ENCODE measurements at regions not wholly inside any gene's neighbourhood (a gene's known extent, or its start where the extent isn't known, plus 50 kb on each side); places are given as distances from the start of the nearest gene placed in this dataset.

- no peaks in the 10 kb centered on the region for H3K36me3 ChIP-seq
- peak overlapping the region in 1 of 4 donors; percentile 22 for H3K27ac ChIP-seq
- H3K4me3 ChIP-seq: no peak overlapping the region
- H3K4me1 ChIP-seq: peaks cover 10 to 48% (median 11%) of the 10 kb centered on the region in 3 donors
- intact Hi-C loops (cut with DNase I): no loop called here
- no peak for DNase-seq
- TF ChIP-seq CTCF (IDR thresholded peaks at IDR 0.05) (no peak), POLR2A (IDR thresholded peaks at IDR 0.05) (no peak)
- H3K27me3 ChIP-seq: no peaks in the 10 kb centered on the region
- no peaks in the 10 kb centered on the region for H3K9me3 ChIP-seq
These were observed 56.2 kb upstream of the XPA start for GRCh38 chr9:97753364-97753763.

- intact Hi-C loops (cut with DNase I): no loop called here
- H3K36me3 ChIP-seq: no peaks in the 10 kb centered on the region
- TF ChIP-seq CTCF (IDR thresholded peaks at IDR 0.05) (no peak), POLR2A (IDR thresholded peaks at IDR 0.05) (no peak)
- H3K27ac ChIP-seq: peak overlapping the region in 1 of 4 donors; percentile 22
- H3K9me3 ChIP-seq: no peaks in the 10 kb centered on the region
- no peak for DNase-seq
- H3K27me3 ChIP-seq: no peaks in the 10 kb centered on the region
- no peak overlapping the region for H3K4me3 ChIP-seq
- 76 to 77% methylated on average over 2 of the region's 2 CpGs for WGBS, 2 donors
- peaks cover 10 to 45% (median 11%) of the 10 kb centered on the region in 3 donors for H3K4me1 ChIP-seq
These were observed 56.8 kb upstream of the XPA start for GRCh38 chr9:97753975-97754374.

GRCh38 chr9:97755618-97756267 is 58.6 kb upstream of the XPA start:
- no peak for TF ChIP-seq POLR2A (IDR thresholded peaks at IDR 0.05)
- TF ChIP-seq CTCF (IDR thresholded peaks at IDR 0.05): no peak
- H3K27ac ChIP-seq: no peak overlapping the region
- no peak for DNase-seq
- H3K9me3 ChIP-seq: no peaks in the 10 kb centered on the region
- no peaks in the 10 kb centered on the region for H3K36me3 ChIP-seq
- no peaks in the 10 kb centered on the region for H3K27me3 ChIP-seq
- H3K4me3 ChIP-seq: no peak overlapping the region
- intact Hi-C loops (cut with DNase I): no loop called here
- peaks cover 10 to 44% (median 15%) of the 10 kb centered on the region in 3 donors for H3K4me1 ChIP-seq
- WGBS, 2 donors: 75 to 76% methylated on average over 4 of the region's 4 CpGs

GRCh38 chr9:97756991-97757390 is 59.9 kb upstream of the XPA start:
- DNase-seq: no peak
- no peaks in the 10 kb centered on the region for H3K9me3 ChIP-seq
- no peak overlapping the region for H3K27ac ChIP-seq
- H3K4me1 ChIP-seq: peaks cover 10 to 31% (median 11%) of the 10 kb centered on the region in 3 donors
- no peak for TF ChIP-seq CTCF (IDR thresholded peaks at IDR 0.05)
- no peak for TF ChIP-seq POLR2A (IDR thresholded peaks at IDR 0.05)
- peaks cover 0 to 12% (median 0%) of the 10 kb centered on the region in 4 donors for H3K27me3 ChIP-seq
- H3K4me3 ChIP-seq: no peak overlapping the region
- H3K36me3 ChIP-seq: no peaks in the 10 kb centered on the region
- intact Hi-C loops (cut with DNase I): no loop called here
- WGBS, 2 donors: 54 to 59% methylated on average over 3 of the region's 3 CpGs

GRCh38 chr9:97758334-97758916 is 61.3 kb upstream of the XPA start:
- TF ChIP-seq POLR2A (IDR thresholded peaks at IDR 0.05) (no peak), CTCF (IDR thresholded peaks at IDR 0.05) (no peak)
- Histone ChIP-seq H3K4me1 (peaks cover 6 to 30% (median 7%) of the 10 kb centered on the region in 3 donors), H3K4me3 (no peak overlapping the region), H3K9me3 (no peaks in the 10 kb centered on the region), H3K27ac (no peak overlapping the region), H3K27me3 (peaks cover 0 to 20% (median 0%) of the 10 kb centered on the region in 4 donors), H3K36me3 (no peaks in the 10 kb centered on the region)
- no peak for DNase-seq
- intact Hi-C loops (cut with DNase I): no loop called here
- 55 to 90% methylated on average over 3 to 7 of the region's 7 CpGs for WGBS, 2 donors

All from esophagus squamous epithelium (tissue), 5 donors.